Tibial nerve (tissue), 4 donors: ENCODE measurements at regions not wholly inside any gene's neighbourhood (a gene's known extent, or its start where the extent isn't known, plus 50 kb on each side); places are given as distances from the start of the nearest gene placed in this dataset.

ENCODE experiments used
- EP300 ChIP-seq, 2 donors: sonication (generic); formaldehyde crosslinking; IDR thresholded peaks; one replicate each; pipeline ENCODE4 v1.6.1; 2017; ENCODE audit warnings: antibody characterized with exemption in 2 of 2, mild to moderate bottlenecking in 1 of 2
- POLR2A ChIP-seq, 2 donors: fragments of 450-650 bp; IDR thresholded peaks; one replicate each; pipeline ENCODE4 v1.6.1; 2017; ENCODE audit warnings: antibody characterized with exemption in 2 of 2, mild to moderate bottlenecking in 2 of 2, moderate library complexity in 2 of 2
- TF ChIP-seq, protein P1 (sequence below), 5 experiments: fragments of 200-600 bp in 3 of 5; fragments of 450-650 bp in 2 of 5; sonication (generic) in 3 of 5; IDR thresholded peaks; one replicate each; pipeline ENCODE4 v1.5.1; 2016 to 2019; ENCODE audit warnings: antibody characterized with exemption in 5 of 5, mild to moderate bottlenecking in 3 of 5, moderate library complexity in 2 of 5

DNA sequence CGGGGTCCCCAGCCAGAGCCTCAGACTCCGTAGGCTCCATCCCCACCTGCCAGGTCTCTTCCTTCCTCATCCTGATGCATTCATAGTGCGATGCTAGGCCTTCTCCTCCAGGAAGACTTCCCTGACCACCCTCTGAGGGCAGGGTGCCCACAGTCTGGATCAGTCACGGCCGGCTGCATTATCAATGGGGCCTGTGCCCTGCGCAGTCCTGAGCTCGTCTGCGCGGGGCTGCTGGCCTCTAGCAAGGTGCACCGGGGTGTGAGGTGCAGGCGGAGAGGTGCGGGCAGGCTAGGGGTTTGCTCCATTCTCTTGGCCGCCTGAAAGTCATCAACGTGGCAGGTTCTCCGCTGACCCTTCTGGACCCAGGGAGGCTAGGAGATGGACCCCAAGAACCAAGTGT is 56.9 kb upstream of the ACSF3 start:
- TF ChIP-seq, protein P1, sequence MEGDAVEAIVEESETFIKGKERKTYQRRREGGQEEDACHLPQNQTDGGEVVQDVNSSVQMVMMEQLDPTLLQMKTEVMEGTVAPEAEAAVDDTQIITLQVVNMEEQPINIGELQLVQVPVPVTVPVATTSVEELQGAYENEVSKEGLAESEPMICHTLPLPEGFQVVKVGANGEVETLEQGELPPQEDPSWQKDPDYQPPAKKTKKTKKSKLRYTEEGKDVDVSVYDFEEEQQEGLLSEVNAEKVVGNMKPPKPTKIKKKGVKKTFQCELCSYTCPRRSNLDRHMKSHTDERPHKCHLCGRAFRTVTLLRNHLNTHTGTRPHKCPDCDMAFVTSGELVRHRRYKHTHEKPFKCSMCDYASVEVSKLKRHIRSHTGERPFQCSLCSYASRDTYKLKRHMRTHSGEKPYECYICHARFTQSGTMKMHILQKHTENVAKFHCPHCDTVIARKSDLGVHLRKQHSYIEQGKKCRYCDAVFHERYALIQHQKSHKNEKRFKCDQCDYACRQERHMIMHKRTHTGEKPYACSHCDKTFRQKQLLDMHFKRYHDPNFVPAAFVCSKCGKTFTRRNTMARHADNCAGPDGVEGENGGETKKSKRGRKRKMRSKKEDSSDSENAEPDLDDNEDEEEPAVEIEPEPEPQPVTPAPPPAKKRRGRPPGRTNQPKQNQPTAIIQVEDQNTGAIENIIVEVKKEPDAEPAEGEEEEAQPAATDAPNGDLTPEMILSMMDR (IDR thresholded peaks at IDR 0.05): no peak
- no peak for TF ChIP-seq EP300 (IDR thresholded peaks at IDR 0.05)
- no peak for TF ChIP-seq POLR2A (IDR thresholded peaks at IDR 0.05)
